GM19238 (cell line): ENCODE measurements at regions not wholly inside any gene's neighbourhood (a gene's known extent, or its start where the extent isn't known, plus 50 kb on each side); places are given as distances from the start of the nearest gene placed in this dataset.

ENCODE experiments used
- DNase-seq: peaks from one replicate; pipeline ENCODE4 v3.0.0; 2011; ENCODE audit warnings: low spot score; ENCODE audit not compliant: insufficient read length

- DNase-seq = no peak
Observed at GRCh38 chr2:41546031-41546430, 501.8 kb upstream of the PKDCC start.

- no peak for DNase-seq
Observed at GRCh38 chr2:41568648-41569047, 479.2 kb upstream of the PKDCC start.

GRCh38 chr2:41572154-41572553 lies 475.7 kb upstream of the PKDCC start:
- no peak for DNase-seq

GRCh38 chr2:41576423-41576822 lies 471.4 kb upstream of the PKDCC start:
- DNase-seq = no peak

- no peak for DNase-seq
Observed at GRCh38 chr2:41579806-41580205, 468.0 kb upstream of the PKDCC start.

- DNase-seq = no peak
Observed at GRCh38 chr2:41580806-41581205, 467.0 kb upstream of the PKDCC start.

GRCh38 chr2:41595240-41595639 lies 452.6 kb upstream of the PKDCC start:
- no peak for DNase-seq

- DNase-seq = no peak
Observed at GRCh38 chr2:41597680-41598079, 450.1 kb upstream of the PKDCC start.

- DNase-seq = no peak
Observed at GRCh38 chr2:41598161-41598894, 449.5 kb upstream of the PKDCC start.

GRCh38 chr2:41600460-41600859 lies 447.4 kb upstream of the PKDCC start:
- DNase-seq = no peak

GRCh38 chr2:41602341-41602740 lies 445.5 kb upstream of the PKDCC start:
- no peak for DNase-seq

GRCh38 chr2:41605311-41605710 lies 442.5 kb upstream of the PKDCC start:
- DNase-seq = no peak

GRCh38 chr2:41605914-41606313 lies 441.9 kb upstream of the PKDCC start:
- DNase-seq = no peak

- no peak for DNase-seq
Observed at GRCh38 chr2:41610501-41611190, 437.2 kb upstream of the PKDCC start.

GRCh38 chr2:41618754-41619153 lies 429.1 kb upstream of the PKDCC start:
- DNase-seq = no peak

- no peak for DNase-seq
Observed at GRCh38 chr2:41621095-41621494, 426.7 kb upstream of the PKDCC start.

GRCh38 chr2:41621563-41621962 lies 426.3 kb upstream of the PKDCC start:
- no peak for DNase-seq

GRCh38 chr2:41622301-41622700 lies 425.5 kb upstream of the PKDCC start:
- DNase-seq = no peak

- DNase-seq = no peak
Observed at GRCh38 chr2:41626936-41627335, 420.9 kb upstream of the PKDCC start.

GRCh38 chr2:41634686-41635085 lies 413.1 kb upstream of the PKDCC start:
- no peak for DNase-seq

- no peak for DNase-seq
Observed at GRCh38 chr2:41644936-41645335, 402.9 kb upstream of the PKDCC start.

- DNase-seq = no peak
Observed at GRCh38 chr2:41647468-41648050, 400.3 kb upstream of the PKDCC start.

- no peak for DNase-seq
Observed at GRCh38 chr2:41657226-41657625, 390.6 kb upstream of the PKDCC start.
